H1 (cell line): ENCODE measurements at regions not wholly inside any gene's neighbourhood (a gene's known extent, or its start where the extent isn't known, plus 50 kb on each side); places are given as distances from the start of the nearest gene placed in this dataset.

ENCODE experiments used
- CTCF ChIA-PET: fragments of 300-600 bp; sonication (Branson Sonifier 250); formaldehyde crosslinking; loops from one replicate; lab custom pipeline; 2021; ENCODE audit not compliant: partially characterized antibody; lab: Charles Lee
- POLR2A ChIA-PET: fragments of 300-600 bp; sonication (Branson Sonifier 250); formaldehyde crosslinking; loops from one replicate; lab custom pipeline; 2021; ENCODE audit warnings: inconsistent platforms; ENCODE audit not compliant: partially characterized antibody; lab: Charles Lee
- DNase-seq, 2 experiments: peaks; one replicate each; pipeline versions ENCODE4 v3.0.0 to v3.0.0-alpha.2; 2010 to 2022; ENCODE audit warnings: low spot score in 2 of 2, low read depth in 1 of 2, mixed read lengths in 1 of 2
- FAIRE-seq: peaks from 2 replicates; lab custom pipeline; 2011; peaks lifted over from hg19 to GRCh38; lab: Jason Lieb, UNC
- H2AFZ ChIP-seq: 2 replicates; pipeline ENCODE4 v1.8.1; 2012; ENCODE audit warnings: low read length, inconsistent platforms
- H2AK5ac ChIP-seq: 2 replicates; pipeline ENCODE4 v1.6.1; 2013; ENCODE audit warnings: low read depth, low read length
- H2BK120ac ChIP-seq: replicated peaks from 2 replicates; pipeline ENCODE3; 2013; ENCODE audit warnings: low read depth, low read length, inconsistent platforms
- H2BK12ac ChIP-seq: 2 replicates; pipeline ENCODE4 v1.6.1; 2013; ENCODE audit warnings: low read depth, low read length
- H2BK15ac ChIP-seq: 2 replicates; pipeline ENCODE4 v1.6.1; 2013; ENCODE audit warnings: low read length
- H2BK20ac ChIP-seq: 2 replicates; pipeline ENCODE4 v1.6.1; 2013; ENCODE audit warnings: low read length
- H2BK5ac ChIP-seq: 2 replicates; pipeline ENCODE4 v1.6.1; 2013; ENCODE audit warnings: low read depth, low read length
- H3K14ac ChIP-seq: 2 replicates; pipeline ENCODE4 v1.6.1; 2013; ENCODE audit warnings: inconsistent platforms; ENCODE audit not compliant: insufficient read length
- H3K18ac ChIP-seq: 2 replicates; pipeline ENCODE4 v1.6.1; 2013; ENCODE audit warnings: low read length; ENCODE audit errors: extremely low read depth
- H3K23ac ChIP-seq: 2 replicates; pipeline ENCODE4 v1.6.1; 2013; ENCODE audit warnings: inconsistent platforms; ENCODE audit not compliant: insufficient read length
- H3K23me2 ChIP-seq: 2 replicates; pipeline ENCODE4 v1.6.1; 2013; ENCODE audit warnings: low read depth, low read length
- H3K27ac ChIP-seq: 2 replicates; pipeline ENCODE4 v1.6.1; 2011; ENCODE audit warnings: low read depth, low read length, inconsistent platforms
- H3K27me3 ChIP-seq, 4 experiments: replicated peaks in 1 of 4; 1 replicate in 1 of 4; 2 replicates in 3 of 4; pipeline versions ENCODE4 v1.6.1 to v1.8.1; 2011 to 2013; ENCODE audit warnings: low read length in 3 of 4, mild to moderate bottlenecking in 3 of 4, inconsistent platforms in 2 of 4, mixed read lengths in 2 of 4, moderate library complexity in 1 of 4; ENCODE audit not compliant: control insufficient read depth in 3 of 4, insufficient read depth in 3 of 4; ENCODE audit errors: extremely low read depth in 1 of 4
- H3K36me3 ChIP-seq, 4 experiments: 2 replicates each; pipeline versions ENCODE4 v1.6.1 to v1.8.1; 2011 to 2013; ENCODE audit warnings: mild to moderate bottlenecking in 4 of 4, low read length in 3 of 4, moderate library complexity in 2 of 4, control low read depth in 1 of 4, inconsistent platforms in 1 of 4; ENCODE audit not compliant: insufficient read depth in 4 of 4, control insufficient read depth in 2 of 4
- H3K4ac ChIP-seq: replicated peaks from 2 replicates; pipeline ENCODE3; 2013; ENCODE audit warnings: low read length, low read depth, mixed read lengths, inconsistent platforms; ENCODE audit not compliant: insufficient read length
- H3K4me1 ChIP-seq, 4 experiments: replicated peaks in 1 of 4; 1 replicate in 1 of 4; 2 replicates in 3 of 4; pipeline versions ENCODE4 v1.6.1 to v1.8.1; 2011 to 2013; ENCODE audit warnings: low read length in 3 of 4, inconsistent platforms in 2 of 4, mixed read lengths in 1 of 4; ENCODE audit not compliant: insufficient read depth in 4 of 4, control insufficient read depth in 3 of 4
- H3K4me2 ChIP-seq, 2 experiments: 2 replicates each; pipeline versions ENCODE4 v1.6.1 to v1.8.1; 2011 to 2013; ENCODE audit warnings: low read depth in 2 of 2, low read length in 2 of 2, control low read depth in 1 of 2, inconsistent platforms in 1 of 2, mild to moderate bottlenecking in 1 of 2; ENCODE audit not compliant: insufficient read depth in 1 of 2
- H3K4me3 ChIP-seq, 4 experiments: fragments of 200-600, 300-600 bp in 1 of 4; sonication (generic), shearing (Covaris generic), sonication (Bioruptor Twin) in 1 of 4; 2 replicates each; pipeline versions ENCODE4 v1.5.1 to v1.8.1; 2011 to 2016; ENCODE audit warnings: low read length in 4 of 4, low read depth in 3 of 4, control low read depth in 2 of 4, inconsistent platforms in 2 of 4, mild to moderate bottlenecking in 2 of 4, mixed read lengths in 1 of 4, moderate library complexity in 1 of 4; ENCODE audit not compliant: insufficient read depth in 2 of 4; ENCODE audit errors: extremely low read depth in 1 of 4
- H3K56ac ChIP-seq: replicated peaks from 2 replicates; pipeline ENCODE3; 2013; ENCODE audit warnings: low read depth, mild to moderate bottlenecking, mixed read lengths, low read length, inconsistent platforms; ENCODE audit not compliant: insufficient read length
- H3K79me1 ChIP-seq: 2 replicates; pipeline ENCODE4 v1.6.1; 2013; ENCODE audit warnings: low read depth, low read length, control low read depth
- H3K79me2 ChIP-seq, 2 experiments: 2 replicates each; pipeline versions ENCODE4 v1.6.1 to v1.8.1; 2012 to 2013; ENCODE audit warnings: low read length in 2 of 2, mild to moderate bottlenecking in 2 of 2, inconsistent platforms in 1 of 2; ENCODE audit not compliant: insufficient read depth in 2 of 2, control insufficient read depth in 1 of 2
- H3K9ac ChIP-seq, 4 experiments: replicated peaks in 1 of 4; 1 replicate in 1 of 4; 2 replicates in 3 of 4; pipeline versions ENCODE4 v1.6.1 to v1.8.1; 2011 to 2013; ENCODE audit warnings: low read depth in 3 of 4, low read length in 3 of 4, control low read depth in 2 of 4, mild to moderate bottlenecking in 2 of 4, moderate library complexity in 2 of 4, inconsistent platforms in 1 of 4; ENCODE audit errors: extremely low read depth in 1 of 4
- H3K9me3 ChIP-seq, 2 experiments: 2 replicates each; pipeline versions ENCODE4 v1.6.1 to v1.8.1; 2012 to 2013; ENCODE audit warnings: mild to moderate bottlenecking in 2 of 2, moderate library complexity in 2 of 2, control low read depth in 1 of 2, inconsistent platforms in 1 of 2, low read depth in 1 of 2, low read length in 1 of 2, mixed read lengths in 1 of 2; ENCODE audit not compliant: insufficient read depth in 2 of 2
- H4K20me1 ChIP-seq, 2 experiments: replicated peaks in 1 of 2; 2 replicates each; pipeline versions ENCODE3 to v1.8.1; 2011 to 2013; ENCODE audit warnings: inconsistent platforms in 2 of 2, low read length in 2 of 2, mild to moderate bottlenecking in 1 of 2; ENCODE audit not compliant: insufficient read depth in 2 of 2, control insufficient read depth in 1 of 2
- H4K5ac ChIP-seq: 2 replicates; pipeline ENCODE4 v1.6.1; 2013; ENCODE audit warnings: low read length, low read depth, mixed read lengths, inconsistent platforms; ENCODE audit not compliant: insufficient read length
- H4K8ac ChIP-seq: 2 replicates; pipeline ENCODE4 v1.8.0; 2013; ENCODE audit warnings: mild to moderate bottlenecking, moderate library complexity, low read length, inconsistent platforms; ENCODE audit not compliant: insufficient read depth; ENCODE audit errors: extremely low read depth
- H4K91ac ChIP-seq: replicated peaks from 2 replicates; pipeline ENCODE3; 2013; ENCODE audit warnings: low read length, mixed read lengths, inconsistent platforms; ENCODE audit not compliant: insufficient read length
- BCL11A ChIP-seq, 2 experiments: IDR thresholded peaks; one replicate each; pipeline ENCODE4 v1.6.1; 2011; ENCODE audit warnings: low read depth in 2 of 2, low read length in 2 of 2, mild to moderate bottlenecking in 2 of 2
- CEBPB ChIP-seq: IDR thresholded peaks from 2 replicates; pipeline ENCODE4 v1.6.1; 2012; ENCODE audit warnings: low read depth, low read length
- EGR1 ChIP-seq: IDR thresholded peaks from 2 replicates; pipeline ENCODE4 v1.6.1; 2011; ENCODE audit warnings: low read depth, low read length, borderline replicate concordance
- EP300 ChIP-seq, 2 experiments: IDR thresholded peaks; 1 replicate in 1 of 2; 2 replicates in 1 of 2; pipeline ENCODE4 v1.6.1; 2011 to 2012; ENCODE audit warnings: low read depth in 2 of 2, low read length in 2 of 2, mild to moderate bottlenecking in 2 of 2, borderline replicate concordance in 1 of 2, inconsistent platforms in 1 of 2, moderate library complexity in 1 of 2
- FOSL1 ChIP-seq: IDR thresholded peaks from 2 replicates; pipeline ENCODE4 v1.6.1; 2011; ENCODE audit warnings: mild to moderate bottlenecking, low read depth, low read length, moderate library complexity; ENCODE audit not compliant: insufficient read depth
- JUND ChIP-seq: IDR thresholded peaks from 2 replicates; pipeline ENCODE4 v1.6.1; 2011; ENCODE audit warnings: mild to moderate bottlenecking, improper control_type of control experiment, low read length
- KDM1A ChIP-seq: fragments of 200-600, 300-600 bp; sonication (generic); IDR thresholded peaks from 2 replicates; pipeline ENCODE4 v1.7.1; 2016; ENCODE audit warnings: mild to moderate bottlenecking, low read length, borderline replicate concordance
- PHF8 ChIP-seq: fragments of 200-600 bp; sonication (generic); conservative IDR thresholded peaks from 2 replicates; pipeline ENCODE4 v1.7.1; 2012; ENCODE audit warnings: low read depth, mild to moderate bottlenecking, inconsistent platforms, low read length, moderate library complexity
- RXRA ChIP-seq: IDR thresholded peaks from 2 replicates; pipeline ENCODE4 v1.6.1; 2011; ENCODE audit warnings: low read depth, mild to moderate bottlenecking, low read length, moderate library complexity; ENCODE audit not compliant: insufficient read depth
- SAP30 ChIP-seq: fragments of 300-600 bp; sonication (generic); IDR thresholded peaks from 2 replicates; pipeline ENCODE4 v1.7.1; 2012; ENCODE audit warnings: low read length, moderate library complexity, mild to moderate bottlenecking, inconsistent platforms; ENCODE audit not compliant: insufficient read depth, insufficient replicate concordance
- SIRT6 ChIP-seq: IDR thresholded peaks from one replicate; pipeline ENCODE4 v1.7.1; 2012; ENCODE audit warnings: low read length, inconsistent platforms
- SP1 ChIP-seq: IDR thresholded peaks from 2 replicates; pipeline ENCODE4 v1.6.1; 2011; ENCODE audit warnings: low read depth, low read length
- SRF ChIP-seq: IDR thresholded peaks from 2 replicates; pipeline ENCODE4 v1.6.1; 2011; ENCODE audit warnings: mild to moderate bottlenecking, low read depth, low read length, moderate library complexity
- SUZ12 ChIP-seq: fragments of 200-600 bp; sonication (generic); IDR thresholded peaks from 2 replicates; pipeline ENCODE4 v1.6.1; 2012; ENCODE audit warnings: mild to moderate bottlenecking, inconsistent platforms, low read length, moderate library complexity, mixed read lengths
- TAF1 ChIP-seq: IDR thresholded peaks from 2 replicates; pipeline ENCODE4 v1.6.1; 2011; ENCODE audit warnings: mild to moderate bottlenecking, low read depth, low read length
- YY1 ChIP-seq: IDR thresholded peaks from 2 replicates; pipeline ENCODE4 v1.6.1; 2011; ENCODE audit warnings: low read depth, mild to moderate bottlenecking, low read length
- WGBS, 2 experiments: shearing (Covaris generic) in 1 of 2; methylation state at CpG; one replicate each; pipeline versions ENCODE4 v1.1.6 to v1.1.7; 2013 to 2015; ENCODE audit warnings: low lambda C conversion rate in 2 of 2, mixed read lengths in 2 of 2, inconsistent platforms in 1 of 2, low coverage in 1 of 2, missing lambda C conversion rate in 1 of 2; ENCODE audit not compliant: insufficient replicate concordance in 2 of 2, insufficient coverage in 1 of 2, insufficient read length in 1 of 2; ENCODE audit errors: extremely low coverage in 1 of 2, missing lambda C conversion rate in 1 of 2; 5-methylcytosine and 5-hydroxymethylcytosine counted together

GRCh38 chr12:86663173-86663572, 407.0 kb upstream of the MGAT4C start:
- no peak overlapping the region for H3K27ac ChIP-seq
- H3K23ac ChIP-seq, result no peak overlapping the region
- no peak overlapping the region for H2BK12ac ChIP-seq
- no peak overlapping the region for H4K8ac ChIP-seq
- H3K4me2 ChIP-seq, result no peak overlapping the region
- H3K18ac ChIP-seq, result no peak overlapping the region
- H3K9me3 ChIP-seq, result no peaks in the 10 kb centered on the region
- FAIRE-seq (no peak), DNase-seq (no peak)
- H2BK20ac ChIP-seq, result no peak overlapping the region
- no peaks in the 10 kb centered on the region for H3K79me1 ChIP-seq
- H3K36me3 ChIP-seq, result no peaks in the 10 kb centered on the region
- no peak overlapping the region for H3K56ac ChIP-seq
- 87% methylated on average over 3 of the region's 3 CpGs; no CpG with 5 or more reads in 1 of the 2 experiments for WGBS, 2 experiments
- H3K23me2 ChIP-seq, result no peaks in the 10 kb centered on the region
- H3K9ac ChIP-seq, result no peak overlapping the region
- H2BK120ac ChIP-seq, result no peak overlapping the region
- H3K4me3 ChIP-seq, result no peak overlapping the region
- H2BK5ac ChIP-seq, result no peak overlapping the region
- no peak overlapping the region for H2AK5ac ChIP-seq
- no peak overlapping the region for H2BK15ac ChIP-seq
- no peaks in the 10 kb centered on the region for H3K27me3 ChIP-seq
- no peak overlapping the region for H3K4ac ChIP-seq
- POLR2A ChIA-PET, result no interaction called here
- no peaks in the 10 kb centered on the region for H3K79me2 ChIP-seq
- H4K5ac ChIP-seq, result no peak overlapping the region
- H4K20me1 ChIP-seq, result no peaks in the 10 kb centered on the region
- 0 out of 2 replicates have a peak overlapping the region, but pooled peaks have one; percentile 21 for H2AFZ ChIP-seq
- no peak overlapping the region for H4K91ac ChIP-seq
- no peak overlapping the region for H3K14ac ChIP-seq
- no peaks in the 10 kb centered on the region for H3K4me1 ChIP-seq
- CTCF ChIA-PET, result interaction anchor here (0.7 kb wide), 1 partner anchor 282 kb away, joined by 3 read pairs; no protein-coding TSS in a partner anchor
- TF ChIP-seq KDM1A, result no peak
- TF ChIP-seq JUND, result no peak
- TF ChIP-seq SAP30, result no peak
- TF ChIP-seq PHF8, result no peak
- no peak for TF ChIP-seq SIRT6
- no peak for TF ChIP-seq BCL11A (IDR thresholded peaks at IDR 0.05; ENCODE audit: low read depth in 2 of 2, low read length in 2 of 2)
- TF ChIP-seq RXRA, result no peak
- TF ChIP-seq TAF1, result no peak
- no peak for TF ChIP-seq SUZ12
- TF ChIP-seq EGR1, result no peak
- TF ChIP-seq CEBPB, result no peak
- TF ChIP-seq SRF, result no peak
- TF ChIP-seq YY1, result no peak
- no peak for TF ChIP-seq EP300 (IDR thresholded peaks at IDR 0.05; ENCODE audit: borderline replicate concordance in 1 of 2, low read depth in 2 of 2, low read length in 2 of 2)
- no peak for TF ChIP-seq SP1
- TF ChIP-seq FOSL1, result no peak
